ENCODE measurements at regions not wholly inside any gene's neighbourhood (a gene's known extent, or its start where the extent isn't known, plus 50 kb on each side); places are given as distances from the start of the nearest gene placed in this dataset.
"Not testable (repeated sequence)": the region's sequence is repeated elsewhere in the genome, so short reads cannot be mapped to it uniquely, and the experiment has no call there.

GRCh38 chr6:145266432-145267075 lies 468.8 kb downstream of the EPM2A start:
- DNase-seq, result no peak

GRCh38 chr6:145267076-145267867 lies 468.0 kb downstream of the EPM2A start:
- DNase-seq, result no peak

- no peak for DNase-seq
Observed at GRCh38 chr6:145270464-145270863, 464.9 kb downstream of the EPM2A start.

GRCh38 chr6:145271040-145271439 lies 464.3 kb downstream of the EPM2A start:
- DNase-seq, result no peak

- DNase-seq, result no peak
Observed at GRCh38 chr6:145271577-145271976, 463.7 kb downstream of the EPM2A start.

GRCh38 chr6:145272246-145272645 lies 463.1 kb downstream of the EPM2A start:
- no peak for DNase-seq

GRCh38 chr6:145273136-145273535 lies 462.2 kb downstream of the EPM2A start:
- no peak for DNase-seq

- no peak for DNase-seq
Observed at GRCh38 chr6:145274083-145274482, 461.2 kb downstream of the EPM2A start.

GRCh38 chr6:145275019-145275418 lies 460.3 kb downstream of the EPM2A start:
- no peak for DNase-seq

GRCh38 chr6:145275787-145276186 lies 459.5 kb downstream of the EPM2A start:
- DNase-seq, result no peak

- DNase-seq, result no peak
Observed at GRCh38 chr6:145276756-145277155, 458.6 kb downstream of the EPM2A start.

- no peak for DNase-seq
Observed at GRCh38 chr6:145277358-145278086, 457.8 kb downstream of the EPM2A start.

- no peak for DNase-seq
Observed at GRCh38 chr6:145278163-145278807, 457.0 kb downstream of the EPM2A start.

GRCh38 chr6:145279551-145279950 lies 455.8 kb downstream of the EPM2A start:
- no peak for DNase-seq

- DNase-seq, result no peak
Observed at GRCh38 chr6:145279993-145280392, 455.3 kb downstream of the EPM2A start.

GRCh38 chr6:145283209-145283608 lies 452.1 kb downstream of the EPM2A start:
- not testable (repeated sequence) for DNase-seq

GRCh38 chr6:145283856-145284255 lies 451.5 kb downstream of the EPM2A start:
- DNase-seq, result no peak

GRCh38 chr6:145286916-145287315 lies 448.4 kb downstream of the EPM2A start:
- no peak for DNase-seq

GRCh38 chr6:145289573-145289972 lies 445.7 kb downstream of the EPM2A start:
- no peak for DNase-seq

GRCh38 chr6:145290122-145290521 lies 445.2 kb downstream of the EPM2A start:
- no peak for DNase-seq

GRCh38 chr6:145292066-145292465 lies 443.3 kb downstream of the EPM2A start:
- no peak for DNase-seq

GRCh38 chr6:145294942-145295341 lies 440.4 kb downstream of the EPM2A start:
- DNase-seq, result no peak

GRCh38 chr6:145295746-145296145 lies 439.6 kb downstream of the EPM2A start:
- no peak for DNase-seq

Data from NCI-H1694 treated with DMSO at 0.1 percent for 48 hours (cell line).